Endothelial cell of umbilical vein (primary cell): ENCODE measurements at regions not wholly inside any gene's neighbourhood (a gene's known extent, or its start where the extent isn't known, plus 50 kb on each side); places are given as distances from the start of the nearest gene placed in this dataset.

Experiments used
- BruUV-seq: library from RNA; stranded (reverse); fragments of 400-500 nt; replicated peaks from 2 replicates; lab custom pipeline; 2021; lab: Mats Ljungman, UMichigan
- CTCF ChIA-PET: fragments of 300-600, 350-600 bp; sonication (Branson Sonifier 250); formaldehyde crosslinking; loops from one replicate; lab custom pipeline; 2021; ENCODE audit warnings: antibody characterized with exemption, inconsistent platforms; lab: Charles Lee
- POLR2A ChIA-PET: fragments of 300-600, 350-600 bp; sonication (Branson Sonifier 250); formaldehyde crosslinking; loops from one replicate; lab custom pipeline; 2021; ENCODE audit warnings: antibody characterized with exemption, inconsistent platforms; lab: Charles Lee
- DNase-seq: peaks from one replicate; pipeline ENCODE4 v3.0.0-alpha.2; 2011; ENCODE audit warnings: low read depth, low spot score
- FAIRE-seq: peaks from 2 replicates; lab custom pipeline; 2011; peaks lifted over from hg19 to GRCh38; lab: Jason Lieb, UNC
- H2AFZ ChIP-seq: 2 replicates; pipeline ENCODE4 v1.6.0; 2012; ENCODE audit warnings: low read depth, low read length, control low read depth, inconsistent platforms
- H3K27ac ChIP-seq: 2 replicates; pipeline ENCODE4 v1.5.1; 2011; ENCODE audit warnings: low read depth, mild to moderate bottlenecking, control low read depth, low read length, moderate library complexity; ENCODE audit not compliant: insufficient read depth
- H3K27me3 ChIP-seq, 2 experiments: 2 replicates each; pipeline versions ENCODE4 v1.6.0 to v1.6.1; 2011; ENCODE audit warnings: low read length in 2 of 2, mixed read lengths in 1 of 2; ENCODE audit not compliant: control insufficient read depth in 2 of 2, insufficient read depth in 2 of 2
- H3K36me3 ChIP-seq, 2 experiments: 2 replicates in 1 of 2; 3 replicates in 1 of 2; pipeline ENCODE4 v1.5.1; 2011; ENCODE audit warnings: low read length in 2 of 2, mild to moderate bottlenecking in 1 of 2, moderate library complexity in 1 of 2; ENCODE audit not compliant: control insufficient read depth in 2 of 2, insufficient read depth in 2 of 2; ENCODE audit errors: extremely low read depth in 1 of 2
- H3K4me1 ChIP-seq: 3 replicates; pipeline ENCODE4 v1.5.1; 2011; ENCODE audit warnings: mild to moderate bottlenecking, low read length; ENCODE audit not compliant: control insufficient read depth, insufficient read depth; ENCODE audit errors: extremely low read depth
- H3K4me2 ChIP-seq: 2 replicates; pipeline ENCODE4 v1.6.1; 2011; ENCODE audit warnings: low read length, control low read depth, mixed read lengths; ENCODE audit not compliant: insufficient read depth
- H3K4me3 ChIP-seq, 3 experiments: fragments of 200-600 bp in 1 of 3; sonication (generic), shearing (Covaris generic) in 1 of 3; replicated peaks in 1 of 3; 2 replicates each; pipeline ENCODE4 v1.5.1; 2011 to 2016; ENCODE audit warnings: control low read depth in 3 of 3, low read length in 3 of 3, mild to moderate bottlenecking in 2 of 3, inconsistent platforms in 1 of 3, low read depth in 1 of 3, moderate library complexity in 1 of 3; ENCODE audit not compliant: insufficient read depth in 1 of 3
- H3K79me2 ChIP-seq: 2 replicates; pipeline ENCODE4 v1.6.0; 2012; ENCODE audit warnings: low read length, inconsistent platforms; ENCODE audit not compliant: control insufficient read depth, insufficient read depth
- H3K9ac ChIP-seq: replicated peaks from 2 replicates; pipeline ENCODE3; 2011; ENCODE audit warnings: low read length, control low read depth; ENCODE audit not compliant: insufficient read depth; ENCODE audit errors: extremely low read depth
- H3K9me1 ChIP-seq: replicated peaks from 3 replicates; pipeline ENCODE4 v1.6.0; 2011; ENCODE audit warnings: mild to moderate bottlenecking, low read length; ENCODE audit not compliant: control insufficient read depth, insufficient read depth; ENCODE audit errors: extremely low read depth
- H3K9me3 ChIP-seq: replicated peaks from 2 replicates; pipeline ENCODE4 v1.5.1; 2012; ENCODE audit warnings: low read length, inconsistent platforms; ENCODE audit not compliant: control insufficient read depth, insufficient read depth
- H4K20me1 ChIP-seq: replicated peaks from 2 replicates; pipeline ENCODE3; 2011; ENCODE audit warnings: mild to moderate bottlenecking, low read length; ENCODE audit not compliant: control insufficient read depth, insufficient read depth; ENCODE audit errors: extremely low read depth
- CTCF ChIP-seq, 2 donors: IDR thresholded peaks; 1 replicate in 1 of 2; 2 replicates in 1 of 2; pipeline ENCODE4 v1.5.1; 2011; ENCODE audit warnings: low read length in 2 of 2, mild to moderate bottlenecking in 2 of 2, moderate library complexity in 2 of 2, control low read depth in 1 of 2, inconsistent platforms in 1 of 2, low read depth in 1 of 2; ENCODE audit not compliant: insufficient read depth in 1 of 2; ENCODE audit errors: extremely low read depth in 1 of 2
- EZH2 ChIP-seq: IDR thresholded peaks from 2 replicates; pipeline ENCODE4 v1.6.1; 2012; ENCODE audit warnings: borderline replicate concordance, low read depth, mild to moderate bottlenecking, moderate library complexity, low read length, inconsistent platforms; ENCODE audit not compliant: severe bottlenecking
- FOS ChIP-seq: IDR thresholded peaks from 2 replicates; pipeline ENCODE4 v1.6.1; 2011; ENCODE audit warnings: mild to moderate bottlenecking, low read length, moderate library complexity, borderline replicate concordance; ENCODE audit not compliant: insufficient read depth
- GATA2 ChIP-seq: IDR thresholded peaks from 2 replicates; pipeline ENCODE4 v1.7.0; 2011; ENCODE audit warnings: low read depth, mild to moderate bottlenecking, moderate library complexity, mixed read lengths, low read length; ENCODE audit not compliant: insufficient read length, insufficient read depth
- JUN ChIP-seq: IDR thresholded peaks from 2 replicates; pipeline ENCODE4 v1.6.1; 2011; ENCODE audit warnings: borderline replicate concordance, low read depth; ENCODE audit not compliant: insufficient read length, insufficient read depth
- MYC ChIP-seq: IDR thresholded peaks from one replicate; pipeline ENCODE4 v1.6.1; 2011; ENCODE audit warnings: mild to moderate bottlenecking, low read depth, low read length
- POLR2A ChIP-seq: IDR thresholded peaks from 2 replicates; pipeline ENCODE4 v1.6.1; 2012; ENCODE audit warnings: low read depth, mild to moderate bottlenecking, control low read depth, low read length
- POLR2AphosphoS5 ChIP-seq: IDR thresholded peaks from 2 replicates; pipeline ENCODE4 v1.6.1; 2012; ENCODE audit warnings: low read depth, mild to moderate bottlenecking, control low read depth, low read length, moderate library complexity; ENCODE audit not compliant: insufficient read depth
- dilution Hi-C: fragments of 300-500 bp; cut with MboI; formaldehyde crosslinking; loops from one replicate; pipeline ENCODE4 v1.15.0; 2019; ENCODE audit warnings: low sequenced_read_pairs; ENCODE audit not compliant: extremely low pct_ligation_motif_present
- intact Hi-C: fragments of 100-400 bp; cut with micrococcal nuclease; formaldehyde crosslinking; loops from one replicate; pipeline ENCODE4 v1.10.0; 2022
- TF ChIP-seq, protein P1 (sequence below): IDR thresholded peaks from 2 replicates; pipeline ENCODE4 v1.6.1; 2011; ENCODE audit not compliant: insufficient read depth, insufficient read length

GRCh38 chr12:111222027-111222414 is 146.9 kb downstream of the PHETA1 start:
- no peak for DNase-seq
- intact Hi-C loops = no loop called here
- no peaks in the 10 kb centered on the region for H3K36me3 ChIP-seq
- no peaks in the 10 kb centered on the region for H3K79me2 ChIP-seq
- TF ChIP-seq MYC (no peak), FOS (no peak), POLR2AphosphoS5 (no peak), CTCF (IDR thresholded peaks at IDR 0.05; ENCODE audit: extremely low read depth in 1 of 2, insufficient read depth in 1 of 2, low read depth in 1 of 2, low read length in 2 of 2) (no peak), POLR2A (no peak), EZH2 (no peak), JUN (no peak), GATA2 (no peak)
- TF ChIP-seq, protein P1, sequence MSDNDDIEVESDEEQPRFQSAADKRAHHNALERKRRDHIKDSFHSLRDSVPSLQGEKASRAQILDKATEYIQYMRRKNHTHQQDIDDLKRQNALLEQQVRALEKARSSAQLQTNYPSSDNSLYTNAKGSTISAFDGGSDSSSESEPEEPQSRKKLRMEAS = no peak
- CTCF ChIA-PET = no interaction called here
- POLR2A ChIA-PET = no interaction called here
- no TSS peak for BruUV-seq
- dilution Hi-C loops = no loop called here
- H3K9me1 ChIP-seq = no peaks in the 10 kb centered on the region
- no peaks in the 10 kb centered on the region for H3K4me1 ChIP-seq
- no peak overlapping the region for H2AFZ ChIP-seq
- no peaks in the 10 kb centered on the region for H3K27me3 ChIP-seq
- no peak overlapping the region for H3K27ac ChIP-seq
- H3K4me3 ChIP-seq = no peak overlapping the region
- no peak overlapping the region for H3K4me2 ChIP-seq
- no peak for FAIRE-seq
- no peaks in the 10 kb centered on the region for H3K9me3 ChIP-seq
- H4K20me1 ChIP-seq = no peaks in the 10 kb centered on the region
- H3K9ac ChIP-seq = no peak overlapping the region
